ENCODE measurements at regions not wholly inside any gene's neighbourhood (a gene's known extent, or its start where the extent isn't known, plus 50 kb on each side); places are given as distances from the start of the nearest gene placed in this dataset.

- TF ChIP-seq, protein P1, sequence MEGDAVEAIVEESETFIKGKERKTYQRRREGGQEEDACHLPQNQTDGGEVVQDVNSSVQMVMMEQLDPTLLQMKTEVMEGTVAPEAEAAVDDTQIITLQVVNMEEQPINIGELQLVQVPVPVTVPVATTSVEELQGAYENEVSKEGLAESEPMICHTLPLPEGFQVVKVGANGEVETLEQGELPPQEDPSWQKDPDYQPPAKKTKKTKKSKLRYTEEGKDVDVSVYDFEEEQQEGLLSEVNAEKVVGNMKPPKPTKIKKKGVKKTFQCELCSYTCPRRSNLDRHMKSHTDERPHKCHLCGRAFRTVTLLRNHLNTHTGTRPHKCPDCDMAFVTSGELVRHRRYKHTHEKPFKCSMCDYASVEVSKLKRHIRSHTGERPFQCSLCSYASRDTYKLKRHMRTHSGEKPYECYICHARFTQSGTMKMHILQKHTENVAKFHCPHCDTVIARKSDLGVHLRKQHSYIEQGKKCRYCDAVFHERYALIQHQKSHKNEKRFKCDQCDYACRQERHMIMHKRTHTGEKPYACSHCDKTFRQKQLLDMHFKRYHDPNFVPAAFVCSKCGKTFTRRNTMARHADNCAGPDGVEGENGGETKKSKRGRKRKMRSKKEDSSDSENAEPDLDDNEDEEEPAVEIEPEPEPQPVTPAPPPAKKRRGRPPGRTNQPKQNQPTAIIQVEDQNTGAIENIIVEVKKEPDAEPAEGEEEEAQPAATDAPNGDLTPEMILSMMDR (IDR thresholded peaks at IDR 0.05): no peak
- TF ChIP-seq RCOR1 (IDR thresholded peaks at IDR 0.05; ENCODE audit: low read length) (no peak), FOXM1 (IDR thresholded peaks at IDR 0.05; ENCODE audit: low read depth) (no peak), TCF12 (IDR thresholded peaks at IDR 0.05) (no peak), MAX (IDR thresholded peaks at IDR 0.05; ENCODE audit: low read depth) (no peak), POLR2AphosphoS5 (IDR thresholded peaks at IDR 0.05; ENCODE audit: low read depth, low read length) (no peak), MEF2A (IDR thresholded peaks at IDR 0.05; ENCODE audit: borderline replicate concordance, low read depth) (no peak), SMC3 (IDR thresholded peaks at IDR 0.05; ENCODE audit: low read depth, low read length) (no peak)
- TF ChIP-seq, protein P2, sequence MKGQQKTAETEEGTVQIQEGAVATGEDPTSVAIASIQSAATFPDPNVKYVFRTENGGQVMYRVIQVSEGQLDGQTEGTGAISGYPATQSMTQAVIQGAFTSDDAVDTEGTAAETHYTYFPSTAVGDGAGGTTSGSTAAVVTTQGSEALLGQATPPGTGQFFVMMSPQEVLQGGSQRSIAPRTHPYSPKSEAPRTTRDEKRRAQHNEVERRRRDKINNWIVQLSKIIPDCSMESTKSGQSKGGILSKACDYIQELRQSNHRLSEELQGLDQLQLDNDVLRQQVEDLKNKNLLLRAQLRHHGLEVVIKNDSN (IDR thresholded peaks at IDR 0.05; ENCODE audit: borderline replicate concordance, low read depth): no peak
Observed at GRCh38 chrX:40988100-40988499, 97.1 kb upstream of the USP9X start.
